RWPE2 (cell line): ENCODE measurements at regions not wholly inside any gene's neighbourhood (a gene's known extent, or its start where the extent isn't known, plus 50 kb on each side); places are given as distances from the start of the nearest gene placed in this dataset.

ENCODE experiments used
- ATAC-seq: fragments of 200-7000 bp; cut with Tn5 transposase; 3 replicates; pipeline ENCODE4 v1.9.1; 2021; ENCODE audit warnings: low read depth
- DNase-seq: peaks from one replicate; pipeline ENCODE4 v3.0.0-alpha.2; 2020; ENCODE audit warnings: low spot score
- H3K27ac ChIP-seq: fragments of 450-650 bp; 2 replicates; pipeline ENCODE4 v1.5.1; 2017; ENCODE audit warnings: mild to moderate bottlenecking; ENCODE audit not compliant: poor library complexity, severe bottlenecking
- H3K27me3 ChIP-seq: fragments of 250-450 bp; sonication (Bioruptor Pico); 2 replicates; pipeline ENCODE4 v1.5.1; 2021; ENCODE audit warnings: mild to moderate bottlenecking, moderate library complexity; ENCODE audit not compliant: insufficient read depth, poor library complexity, severe bottlenecking
- H3K36me3 ChIP-seq: fragments of 250-450 bp; sonication (Bioruptor Pico); 2 replicates; pipeline ENCODE4 v1.5.1; 2020; ENCODE audit warnings: low read depth, mild to moderate bottlenecking, moderate library complexity
- H3K4me1 ChIP-seq: fragments of 250-450 bp; sonication (Bioruptor Pico); 2 replicates; pipeline ENCODE4 v1.5.1; 2021; ENCODE audit warnings: mild to moderate bottlenecking, moderate library complexity; ENCODE audit not compliant: insufficient read depth, poor library complexity, severe bottlenecking
- H3K4me3 ChIP-seq: fragments of 250-450 bp; sonication (Bioruptor Pico); 2 replicates; pipeline ENCODE4 v1.5.1; 2021; ENCODE audit warnings: mild to moderate bottlenecking, moderate library complexity; ENCODE audit not compliant: severe bottlenecking
- H3K9me3 ChIP-seq: fragments of 250-450 bp; sonication (Bioruptor Pico); 2 replicates; pipeline ENCODE4 v1.5.1; 2021; ENCODE audit warnings: mild to moderate bottlenecking, moderate library complexity; ENCODE audit not compliant: severe bottlenecking
- CTCF ChIP-seq: fragments of 450-650 bp; IDR thresholded peaks from one replicate; pipeline ENCODE4 v1.5.1; 2017; ENCODE audit warnings: mild to moderate bottlenecking, moderate library complexity; ENCODE audit not compliant: poor library complexity, severe bottlenecking

DNA sequence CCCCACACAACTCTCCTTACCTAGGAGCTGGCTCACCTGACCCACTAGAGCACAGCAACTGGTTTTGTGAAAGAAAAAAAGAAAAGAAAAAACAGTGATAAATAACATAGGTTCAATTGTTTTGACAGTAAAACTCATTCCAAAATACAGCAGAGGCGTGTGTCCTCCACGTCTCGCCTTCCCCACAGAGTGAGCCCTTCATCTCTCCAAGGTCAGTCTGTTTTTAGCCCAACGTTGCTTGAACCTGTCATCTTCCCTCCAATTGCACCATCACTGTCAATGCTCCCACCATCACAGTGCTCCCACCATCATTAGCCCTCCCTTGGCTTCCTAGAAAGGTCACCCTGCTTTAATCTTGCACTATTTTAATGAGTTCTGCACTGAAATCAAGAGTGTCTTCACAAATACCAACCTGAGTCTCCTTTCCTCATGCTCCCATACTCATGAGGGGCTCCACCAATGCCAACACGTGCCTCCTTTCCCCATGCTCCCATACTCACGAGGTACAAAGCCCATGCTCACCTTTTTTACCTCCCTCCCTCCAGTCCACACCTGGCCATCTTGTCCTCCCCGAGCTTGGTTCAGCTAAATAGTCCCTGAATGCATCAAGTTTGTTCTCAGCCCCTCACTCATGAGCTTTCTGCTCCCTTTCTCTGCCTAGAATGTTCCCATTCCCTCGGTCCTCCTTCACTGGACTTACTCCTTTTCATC lies 103.7 kb downstream of the IRS2 start:
- H3K27me3 ChIP-seq, result no peaks in the 10 kb centered on the region
- no peaks in the 10 kb centered on the region for H3K9me3 ChIP-seq
- no peak for TF ChIP-seq CTCF
- peaks cover 10% of the 10 kb centered on the region for H3K4me1 ChIP-seq
- DNase-seq (no peak), ATAC-seq (no peak)
- no peak overlapping the region for H3K27ac ChIP-seq
- H3K36me3 ChIP-seq, result no peaks in the 10 kb centered on the region
- H3K4me3 ChIP-seq, result no peak overlapping the region

DNA sequence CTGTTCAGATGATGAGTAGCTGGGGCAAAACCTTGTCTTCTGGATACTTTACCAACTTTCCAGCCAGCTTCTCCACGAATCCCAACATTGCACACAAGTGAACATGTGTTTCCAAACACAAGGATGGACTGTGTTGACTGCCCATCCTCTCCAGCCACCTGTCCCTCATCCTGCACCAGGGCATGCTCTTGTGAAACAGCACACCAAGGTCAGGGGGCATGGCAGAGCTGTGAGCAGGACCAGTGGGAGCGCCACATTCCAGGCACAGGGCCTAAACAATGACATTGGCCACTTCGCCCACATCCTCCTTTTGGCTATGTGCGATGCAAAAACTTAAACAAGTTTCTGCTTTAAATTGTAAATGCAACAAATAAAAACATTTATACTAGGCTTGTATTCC lies 105.5 kb downstream of the IRS2 start:
- Histone ChIP-seq H3K36me3 (no peaks in the 10 kb centered on the region), H3K27ac (no peak overlapping the region), H3K9me3 (no peaks in the 10 kb centered on the region), H3K27me3 (no peaks in the 10 kb centered on the region), H3K4me1 (peaks cover 10% of the 10 kb centered on the region), H3K4me3 (no peak overlapping the region)
- ATAC-seq (no peak), DNase-seq (no peak)
- TF ChIP-seq CTCF, result no peak

GRCh38 chr13:109680288-109680687 lies 106.1 kb downstream of the IRS2 start:
- no peak for TF ChIP-seq CTCF
- no peak overlapping the region for H3K4me3 ChIP-seq
- peaks cover 10% of the 10 kb centered on the region for H3K4me1 ChIP-seq
- no peaks in the 10 kb centered on the region for H3K36me3 ChIP-seq
- DNase-seq, result no peak
- H3K9me3 ChIP-seq, result no peaks in the 10 kb centered on the region
- ATAC-seq, result no peak
- no peak overlapping the region for H3K27ac ChIP-seq
- H3K27me3 ChIP-seq, result no peaks in the 10 kb centered on the region

GRCh38 chr13:109678459-109678858 lies 107.9 kb downstream of the IRS2 start:
- Histone ChIP-seq H3K36me3 (no peaks in the 10 kb centered on the region), H3K9me3 (no peaks in the 10 kb centered on the region), H3K27me3 (no peaks in the 10 kb centered on the region), H3K4me3 (no peak overlapping the region), H3K4me1 (no peaks in the 10 kb centered on the region), H3K27ac (no peak overlapping the region)
- DNase-seq (no peak), ATAC-seq (no peak)
- no peak for TF ChIP-seq CTCF

GRCh38 chr13:109677206-109677605 lies 109.2 kb downstream of the IRS2 start:
- ATAC-seq, result no peak
- no peaks in the 10 kb centered on the region for H3K9me3 ChIP-seq
- no peak for DNase-seq
- no peak overlapping the region for H3K4me3 ChIP-seq
- TF ChIP-seq CTCF, result no peak
- no peaks in the 10 kb centered on the region for H3K27me3 ChIP-seq
- H3K36me3 ChIP-seq, result no peaks in the 10 kb centered on the region
- H3K27ac ChIP-seq, result no peak overlapping the region
- no peaks in the 10 kb centered on the region for H3K4me1 ChIP-seq
